K562 (cell line): ENCODE measurements at regions not wholly inside any gene's neighbourhood (a gene's known extent, or its start where the extent isn't known, plus 50 kb on each side); places are given as distances from the start of the nearest gene placed in this dataset.

ENCODE experiments used
- ATAC-seq: fragments of 200-7000 bp; cut with Tn5 transposase; 3 replicates; pipeline ENCODE4 v1.9.1; 2020; ENCODE audit warnings: moderate library complexity
- BruUV-seq: library from RNA; stranded (reverse); fragments of 400-500 nt; replicated peaks from 2 replicates; lab custom pipeline; 2021; lab: Mats Ljungman, UMichigan
- CTCF ChIA-PET: fragments of 300-600 bp; formaldehyde crosslinking; extraction: SDS; loops from one replicate; lab custom pipeline; 2021; ENCODE audit warnings: low intra/inter-chr PET ratio; lab: Yijun Ruan, JAX
- POLR2A ChIA-PET: fragments of 300-600, 350-650 bp; sonication (Branson Sonifier 250); formaldehyde crosslinking; extraction: SDS; loops from one replicate; lab custom pipeline; 2021; ENCODE audit warnings: antibody characterized with exemption, inconsistent platforms; lab: Yijun Ruan, JAX
- DNase-seq, 4 experiments: peaks; one replicate each; pipeline versions ENCODE4 v3.0.0 to v3.0.0-alpha.2; 2011 to 2018; ENCODE audit warnings: low spot score in 3 of 4, mixed read lengths in 3 of 4; ENCODE audit errors: extremely low read depth in 1 of 4
- FAIRE-seq: peaks from 2 replicates; lab custom pipeline; 2011; peaks lifted over from hg19 to GRCh38; lab: Jason Lieb, UNC
- H2AFZ ChIP-seq: 2 replicates; pipeline ENCODE4 v1.6.0; 2011; ENCODE audit warnings: low read depth, low read length, control low read depth, inconsistent platforms
- H3K27ac ChIP-seq: fragments of 200-600 bp; 3 replicates; pipeline ENCODE4 v1.8.0; 2011; ENCODE audit warnings: low read depth, mild to moderate bottlenecking, control low read depth, inconsistent platforms, low read length, moderate library complexity, mixed read lengths; ENCODE audit errors: extremely low read depth
- H3K27me3 ChIP-seq, 2 experiments: fragments of 300-600 bp in 1 of 2; 2 replicates in 1 of 2; 3 replicates in 1 of 2; pipeline versions ENCODE4 v1.6.0 to v1.8.0; 2011; ENCODE audit warnings: inconsistent platforms in 2 of 2, low read length in 2 of 2, mild to moderate bottlenecking in 1 of 2, mixed read lengths in 1 of 2, moderate library complexity in 1 of 2; ENCODE audit not compliant: control insufficient read depth in 2 of 2, insufficient read depth in 2 of 2
- H3K36me3 ChIP-seq: fragments of 300-600 bp; 3 replicates; pipeline ENCODE4 v1.8.0; 2011; ENCODE audit warnings: mild to moderate bottlenecking, low read length, inconsistent platforms; ENCODE audit not compliant: control insufficient read depth, insufficient read depth
- H3K4me1 ChIP-seq, 2 experiments: fragments of 200-600 bp in 1 of 2; replicated peaks in 1 of 2; 2 replicates in 1 of 2; 3 replicates in 1 of 2; pipeline versions ENCODE4 v1.5.1 to v1.8.0; 2011; ENCODE audit warnings: inconsistent platforms in 2 of 2, low read length in 2 of 2, mild to moderate bottlenecking in 1 of 2, mixed read lengths in 1 of 2, moderate library complexity in 1 of 2; ENCODE audit not compliant: control insufficient read depth in 2 of 2, insufficient read depth in 2 of 2
- H3K4me2 ChIP-seq: 2 replicates; pipeline ENCODE4 v1.6.1; 2011; ENCODE audit warnings: low read length, control low read depth, inconsistent platforms, mixed read lengths; ENCODE audit not compliant: insufficient read depth
- H3K4me3 ChIP-seq: fragments of 200-600 bp; sonication (generic), shearing (Covaris generic); 2 replicates; pipeline ENCODE4 v1.5.1; 2016; ENCODE audit warnings: control low read depth, inconsistent platforms
- H3K79me2 ChIP-seq: fragments of 200-600 bp; 3 replicates; pipeline ENCODE4 v1.8.0; 2011; ENCODE audit warnings: low read length, inconsistent platforms; ENCODE audit not compliant: control insufficient read depth, insufficient read depth
- H3K9ac ChIP-seq, 2 experiments: 2 replicates each; pipeline versions ENCODE4 v1.6.0 to v1.6.1; 2011; ENCODE audit warnings: low read depth in 2 of 2, low read length in 2 of 2, control low read depth in 1 of 2, inconsistent platforms in 1 of 2, mild to moderate bottlenecking in 1 of 2, mixed read lengths in 1 of 2; ENCODE audit not compliant: insufficient read depth in 1 of 2
- H3K9me1 ChIP-seq: one replicate; pipeline ENCODE4 v1.6.0; 2011; ENCODE audit warnings: inconsistent platforms, mild to moderate bottlenecking, low read length, moderate library complexity; ENCODE audit not compliant: control insufficient read depth, insufficient read depth
- H3K9me3 ChIP-seq: replicated peaks from 2 replicates; pipeline ENCODE4 v1.5.1; 2011; ENCODE audit warnings: low read depth, low read length, inconsistent platforms; ENCODE audit not compliant: control insufficient read depth, insufficient read depth
- H4K20me1 ChIP-seq: replicated peaks from 2 replicates; pipeline ENCODE4 v1.6.1; 2011; ENCODE audit warnings: low read length, inconsistent platforms, mixed read lengths; ENCODE audit not compliant: control insufficient read depth, insufficient read depth
- ARID1B ChIP-seq: fragments of 450-650 bp; IDR thresholded peaks from 2 replicates; pipeline ENCODE4 v1.6.1; 2016; ENCODE audit warnings: antibody characterized with exemption, mild to moderate bottlenecking, inconsistent platforms
- CBFA2T3 ChIP-seq: fragments of 450-650 bp; IDR thresholded peaks from 2 replicates; pipeline ENCODE4 v1.6.1; 2017
- COPS2 ChIP-seq: fragments of 450-650 bp; conservative IDR thresholded peaks from 2 replicates; pipeline ENCODE4 v1.6.1; 2016; ENCODE audit warnings: mild to moderate bottlenecking, moderate library complexity
- DPF2 ChIP-seq: fragments of 450-650 bp; IDR thresholded peaks from 2 replicates; pipeline ENCODE4 v1.6.1; 2016
- FOSL1 ChIP-seq: fragments of 200-800 bp; sonication (Bioruptor generic); conservative IDR thresholded peaks from 2 replicates; pipeline ENCODE4 v1.6.1; 2016; ENCODE audit warnings: missing genetic modification characterization, missing compliant biosample characterization
- FOXA3 ChIP-seq, 2 experiments: fragments of 450-650 bp in 1 of 2; sonication (generic) in 1 of 2; formaldehyde crosslinking; IDR thresholded peaks in 1 of 2; conservative IDR thresholded peaks in 1 of 2; 2 replicates each; pipeline versions ENCODE4 v1.4.0 to v1.8.0; 2020 to 2022; ENCODE audit warnings: mild to moderate bottlenecking in 2 of 2, missing genetic modification reagents in 1 of 2
- JUN ChIP-seq, 2 experiments: sonication (generic) in 1 of 2; formaldehyde crosslinking in 1 of 2; IDR thresholded peaks; 2 replicates each; pipeline versions ENCODE4 v1.6.1 to v1.8.0; 2012 to 2022; ENCODE audit warnings: borderline replicate concordance in 2 of 2, mild to moderate bottlenecking in 2 of 2, improper control_type of control experiment in 1 of 2, low read depth in 1 of 2, low read length in 1 of 2, missing genetic modification reagents in 1 of 2
- JUND ChIP-seq, 2 experiments: IDR thresholded peaks; 2 replicates in 1 of 2; 3 replicates in 1 of 2; pipeline ENCODE4 v1.6.1; 2011; ENCODE audit warnings: borderline replicate concordance in 2 of 2, low read depth in 2 of 2, low read length in 2 of 2, improper control_type of control experiment in 1 of 2, missing biosample characterization in 1 of 2, missing genetic modification characterization in 1 of 2, missing genetic modification reagents in 1 of 2
- KLF16 ChIP-seq: IDR thresholded peaks from 2 replicates; pipeline ENCODE4 v1.6.1; 2016; ENCODE audit warnings: antibody characterized with exemption
- SMARCE1 ChIP-seq: fragments of 450-650 bp; IDR thresholded peaks from 2 replicates; pipeline ENCODE4 v1.7.1; 2016; ENCODE audit warnings: mild to moderate bottlenecking
- SRSF9 ChIP-seq: fragments of 200-400 bp; formaldehyde crosslinking; IDR thresholded peaks from 2 replicates; pipeline ENCODE4 v1.6.1; 2017; ENCODE audit warnings: low read depth, low read length, borderline replicate concordance
- WGBS: fragments of 100-300 bp; shearing (Covaris generic); methylation state at CpG from one replicate; pipeline ENCODE4 v1.1.6; 2016; ENCODE audit warnings: low coverage, mixed read lengths; ENCODE audit not compliant: insufficient coverage; ENCODE audit errors: missing lambda C conversion rate; 5-methylcytosine and 5-hydroxymethylcytosine counted together
- in situ Hi-C: fragments of 300-500 bp; cut with MboI; formaldehyde crosslinking; loops from 4 replicates; pipeline ENCODE4 v1.15.0; 2018; ENCODE audit warnings: inconsistent platforms, mixed read lengths
- intact Hi-C: fragments of 100-400 bp; cut with micrococcal nuclease; formaldehyde crosslinking; loops from 2 replicates; pipeline ENCODE4 v1.14.2; 2022
- TF ChIP-seq, protein P1 (sequence below): fragments of 250-450 bp; sonication (Bioruptor Pico); IDR thresholded peaks from 2 replicates; pipeline ENCODE4 v1.8.0; 2021; ENCODE audit warnings: mild to moderate bottlenecking, moderate library complexity

GRCh38 chr5:38672059-38672788 lies 115.8 kb upstream of the LIFR start:
- no peaks in the 10 kb centered on the region; a peak in 1 of 5 replicates for H3K4me1 ChIP-seq
- in situ Hi-C loops = no loop called here
- ChIA-PET CTCF (no interaction called here), POLR2A (interaction anchor here (1.6 kb wide), 1 partner anchor 12 kb away, joined by 5 read pairs; no protein-coding TSS in a partner anchor)
- no peak overlapping the region for H2AFZ ChIP-seq
- no peaks in the 10 kb centered on the region for H3K9me1 ChIP-seq
- no TSS peak for BruUV-seq
- H3K27ac ChIP-seq = no peak overlapping the region
- intact Hi-C loops = no loop called here
- H3K4me2 ChIP-seq = no peak overlapping the region
- no peaks in the 10 kb centered on the region for H3K9me3 ChIP-seq
- no peaks in the 10 kb centered on the region for H4K20me1 ChIP-seq
- H3K27me3 ChIP-seq = no peaks in the 10 kb centered on the region; a peak in 1 of 5 replicates
- ATAC-seq (no peak), FAIRE-seq (no peak), DNase-seq (no peak)
- 7% methylated on average over 5 of the region's 5 CpGs for WGBS
- no peaks in the 10 kb centered on the region for H3K79me2 ChIP-seq
- no peak overlapping the region for H3K9ac ChIP-seq
- no peak overlapping the region for H3K4me3 ChIP-seq
- TF ChIP-seq CBFA2T3 (0 out of 2 replicates have a peak, but pooled peaks have one; percentile 17), ARID1B (0 out of 2 replicates have a peak, but pooled peaks have one; percentile 45), KLF16 (no peak), DPF2 (0 out of 2 replicates have a peak, but pooled peaks have one; percentile 22), JUN (IDR thresholded peaks at IDR 0.05; ENCODE audit: borderline replicate concordance, low read depth, low read length) (peak; percentile 35; the same call in 1 of the 2 replicates), JUN (CRISPR knock-in tag; IDR thresholded peaks at IDR 0.05; ENCODE audit: borderline replicate concordance) (no peak), SRSF9 (no peak), FOSL1 (tag) (peak; percentile 76), SMARCE1 (peak; percentile 38; the same call in 1 of the 2 replicates), COPS2 (no peak), FOXA3 (CRISPR knock-in tag; conservative IDR thresholded peaks at IDR 0.05 in 1 of 2, IDR thresholded peaks at IDR 0.05 in 1 of 2) (peak in 1 of 2 experiments; percentile 92; a peak in 2 of 4 replicates), JUND (IDR thresholded peaks at IDR 0.05; ENCODE audit: borderline replicate concordance, low read depth, low read length) (peak; percentile 69), JUND (tag; IDR thresholded peaks at IDR 0.05; ENCODE audit: borderline replicate concordance, low read depth, low read length) (peak; percentile 81; the same call in 1 of the 3 replicates)
- TF ChIP-seq, protein P1, sequence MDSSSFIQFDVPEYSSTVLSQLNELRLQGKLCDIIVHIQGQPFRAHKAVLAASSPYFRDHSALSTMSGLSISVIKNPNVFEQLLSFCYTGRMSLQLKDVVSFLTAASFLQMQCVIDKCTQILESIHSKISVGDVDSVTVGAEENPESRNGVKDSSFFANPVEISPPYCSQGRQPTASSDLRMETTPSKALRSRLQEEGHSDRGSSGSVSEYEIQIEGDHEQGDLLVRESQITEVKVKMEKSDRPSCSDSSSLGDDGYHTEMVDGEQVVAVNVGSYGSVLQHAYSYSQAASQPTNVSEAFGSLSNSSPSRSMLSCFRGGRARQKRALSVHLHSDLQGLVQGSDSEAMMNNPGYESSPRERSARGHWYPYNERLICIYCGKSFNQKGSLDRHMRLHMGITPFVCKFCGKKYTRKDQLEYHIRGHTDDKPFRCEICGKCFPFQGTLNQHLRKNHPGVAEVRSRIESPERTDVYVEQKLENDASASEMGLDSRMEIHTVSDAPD = no peak
- TF ChIP-seq, all 486 proteins: peak for 8
- H3K36me3 ChIP-seq = no peaks in the 10 kb centered on the region
